Middle frontal gyrus (tissue), 1 donor: ENCODE measurements at regions not wholly inside any gene's neighbourhood (a gene's known extent, or its start where the extent isn't known, plus 50 kb on each side); places are given as distances from the start of the nearest gene placed in this dataset.
"Not testable (repeated sequence)": the region's sequence is repeated elsewhere in the genome, so short reads cannot be mapped to it uniquely, and the experiment has no call there.

ENCODE experiments used
- DNase-seq: peaks from one replicate; pipeline ENCODE4 v3.0.0-alpha.2; 2015; ENCODE audit warnings: low spot score; ENCODE audit errors: extremely low spot score

DNA sequence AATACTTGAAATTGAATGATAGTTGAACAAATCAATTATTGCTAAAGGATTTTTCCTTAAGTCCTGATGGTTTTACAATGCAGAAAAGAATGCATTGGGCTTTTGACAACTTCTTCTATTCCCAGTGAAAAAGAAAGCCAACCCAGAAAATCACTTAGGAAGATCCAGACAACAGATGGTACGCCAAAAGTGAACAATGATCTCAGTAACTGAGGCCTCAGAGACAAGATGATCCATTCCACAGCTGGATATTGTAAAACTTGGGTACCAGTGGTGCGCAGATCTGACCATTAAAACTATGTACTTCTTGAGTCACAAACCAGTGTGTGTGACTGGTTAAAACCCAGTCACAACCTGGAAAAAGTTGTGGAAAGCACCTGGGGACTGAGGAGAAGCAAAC is 173.5 kb downstream of the ETAA1 start:
- DNase-seq = no peak

DNA sequence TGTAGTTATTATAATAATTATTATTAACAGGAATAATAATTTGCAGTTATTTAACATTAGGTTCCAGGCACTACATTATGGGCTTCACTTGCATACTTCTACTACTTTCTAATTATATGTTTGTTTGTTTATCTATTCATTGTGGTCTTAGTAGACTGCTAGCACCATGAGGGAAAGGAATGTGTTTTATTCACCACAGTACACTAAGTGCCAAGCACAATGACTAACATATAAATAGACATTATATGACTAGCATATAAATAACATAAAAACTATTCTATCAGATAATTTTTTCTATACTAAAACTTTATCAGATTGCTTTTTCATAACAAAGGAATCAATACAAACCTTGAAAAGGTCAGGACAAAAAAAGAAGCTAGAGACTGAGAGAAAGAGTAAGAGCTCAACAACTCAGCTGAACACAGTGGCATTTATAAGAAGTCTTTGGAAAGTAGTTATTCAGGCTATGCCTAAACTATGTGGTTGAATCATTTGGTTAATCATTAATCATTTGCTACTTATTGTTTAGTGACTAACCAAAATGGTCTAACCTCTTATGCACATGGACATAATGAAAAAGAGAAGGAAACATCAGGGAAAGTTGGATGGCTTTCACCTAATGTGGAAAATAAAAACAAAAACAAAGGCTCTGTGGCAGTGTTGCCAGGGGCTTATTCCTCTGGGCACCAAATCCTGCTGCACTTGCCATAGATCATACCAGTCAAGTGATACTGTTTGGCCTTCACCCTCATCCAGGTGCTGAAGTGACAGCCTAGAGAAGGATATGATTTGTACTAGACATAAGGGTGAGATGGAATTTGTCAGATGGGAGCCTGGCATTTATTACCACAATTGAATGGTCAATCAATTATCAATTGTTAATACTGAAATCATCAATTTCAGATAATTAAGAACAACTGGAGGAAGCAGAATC is 174.9 kb downstream of the ETAA1 start:
- DNase-seq = no peak

DNA sequence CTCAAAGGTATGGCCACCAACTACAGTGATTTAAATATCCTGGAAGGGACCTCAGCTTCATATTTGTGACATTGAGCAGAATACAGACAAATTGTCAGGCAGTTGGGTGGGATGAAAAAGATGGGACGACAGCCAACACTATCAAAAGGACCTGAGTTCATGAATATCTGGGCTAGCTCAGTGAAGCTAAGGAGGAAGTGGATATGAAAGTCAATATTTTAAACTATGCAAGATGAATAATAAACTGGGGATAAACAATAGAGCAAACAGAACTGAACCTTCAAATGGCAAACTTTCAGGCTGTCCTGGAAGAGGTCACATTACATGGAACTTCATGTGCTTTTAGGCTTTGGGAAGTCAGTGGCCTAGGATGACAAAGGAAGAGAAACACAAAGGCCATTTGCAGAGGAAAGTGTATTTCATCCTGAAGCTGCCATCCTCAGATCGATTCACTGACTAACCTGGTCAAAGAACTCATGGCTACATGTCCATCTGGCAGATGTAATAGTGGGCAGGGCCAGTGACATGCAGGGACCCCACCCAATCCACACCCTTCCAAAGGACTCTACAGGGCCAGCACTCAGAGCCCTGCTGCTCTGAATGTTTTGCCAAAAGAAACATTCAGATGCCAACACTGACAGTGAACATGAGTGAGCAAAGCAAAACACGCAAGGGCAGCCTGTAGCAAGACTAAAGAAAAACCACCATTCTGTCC is 175.7 kb downstream of the ETAA1 start:
- DNase-seq = no peak

DNA sequence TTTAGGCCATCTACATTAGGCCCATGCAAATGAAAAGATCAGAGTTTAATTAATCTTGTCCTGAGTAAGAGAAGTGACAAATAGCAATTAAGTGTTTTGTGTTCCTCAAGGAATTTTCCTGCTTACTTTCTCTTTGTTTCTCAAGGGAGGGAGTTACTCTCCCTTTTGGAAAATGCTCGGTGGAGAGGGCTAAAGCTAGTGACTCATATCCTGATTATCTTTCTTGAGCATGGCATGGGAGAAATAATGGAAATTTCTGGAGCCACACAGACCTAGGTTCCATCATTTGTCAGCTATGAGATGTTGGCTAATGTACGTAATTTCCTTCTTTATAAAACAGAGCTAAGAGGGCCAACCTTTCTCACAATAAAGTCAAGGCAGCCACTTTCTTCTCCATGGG is 177.1 kb downstream of the ETAA1 start:
- DNase-seq = no peak

DNA sequence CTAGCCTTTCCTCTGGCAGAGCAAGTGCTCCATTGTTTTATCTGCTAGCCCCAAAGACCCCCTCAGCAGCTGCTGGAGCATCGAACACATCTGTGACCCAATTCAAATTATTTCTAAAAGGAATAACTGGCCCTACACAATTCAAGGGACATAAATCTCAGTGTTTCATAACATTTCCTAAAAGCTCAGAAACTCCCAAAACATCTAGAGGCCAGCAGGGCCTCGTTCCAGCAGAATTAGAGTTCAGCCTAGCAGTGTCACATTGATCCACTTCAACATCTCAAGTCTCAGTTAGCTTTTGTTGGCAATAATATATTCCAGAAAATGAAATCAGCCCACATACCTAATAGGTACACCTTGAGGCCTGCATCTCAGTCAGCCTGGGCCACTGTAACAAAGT is 179.1 kb downstream of the ETAA1 start:
- DNase-seq = no peak

DNA sequence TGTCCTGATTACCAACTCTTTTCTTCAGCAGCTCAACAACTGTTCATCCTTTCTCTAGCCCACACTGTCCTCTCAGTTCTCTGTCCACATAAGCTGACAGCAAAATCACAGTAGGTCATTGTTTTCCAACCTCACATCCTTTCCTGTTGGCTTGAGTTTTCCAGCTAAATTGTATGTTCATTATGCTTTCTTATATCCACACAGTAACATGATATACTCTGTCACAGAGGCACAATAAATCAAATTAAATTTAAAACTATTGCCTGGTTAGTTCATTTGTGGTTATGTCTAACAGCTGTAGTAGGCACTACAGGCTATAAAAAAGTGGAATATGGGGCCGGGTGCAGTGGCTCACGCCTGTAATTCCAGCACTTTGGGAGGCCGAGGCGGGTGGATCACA is 179.9 kb downstream of the ETAA1 start:
- DNase-seq = no peak

DNA sequence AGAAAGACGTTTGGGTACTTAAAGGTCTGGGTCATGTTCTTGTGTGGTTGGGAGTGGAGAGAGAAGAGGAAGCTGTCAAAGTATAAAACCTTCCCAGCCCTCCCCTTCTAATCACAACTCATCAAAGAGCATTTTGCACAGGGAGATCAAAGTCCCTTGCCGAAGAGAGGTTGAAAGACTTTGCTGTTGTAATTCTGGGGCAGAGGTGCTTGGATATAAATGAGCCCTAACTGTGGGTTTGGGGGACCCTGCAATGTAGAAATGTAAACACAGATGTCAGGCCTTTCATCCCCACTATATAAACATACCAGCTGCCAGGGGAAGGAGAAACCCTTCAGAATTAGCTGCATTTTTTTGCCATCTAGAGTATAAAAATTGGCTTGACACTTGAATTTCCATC is 182.1 kb downstream of the ETAA1 start:
- no peak for DNase-seq

DNA sequence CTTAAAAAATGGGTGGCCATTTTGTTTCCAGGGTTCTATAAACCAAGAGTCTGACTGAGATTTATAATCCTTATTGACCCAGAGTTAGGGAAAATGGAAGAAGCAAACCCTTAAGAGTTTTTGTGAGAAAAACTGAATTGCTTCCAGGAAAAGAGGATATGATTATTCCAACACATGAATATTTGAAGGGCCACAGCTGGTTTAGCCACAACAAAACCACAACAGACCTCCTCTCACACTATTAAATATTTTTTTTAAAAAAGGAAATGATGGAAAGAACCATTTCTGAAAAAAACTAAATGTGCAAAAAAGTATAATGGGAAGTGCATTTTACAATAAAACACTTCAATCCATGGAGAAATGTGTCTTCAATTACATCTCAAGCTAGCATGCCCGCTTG is 182.7 kb downstream of the ETAA1 start:
- no peak for DNase-seq

DNA sequence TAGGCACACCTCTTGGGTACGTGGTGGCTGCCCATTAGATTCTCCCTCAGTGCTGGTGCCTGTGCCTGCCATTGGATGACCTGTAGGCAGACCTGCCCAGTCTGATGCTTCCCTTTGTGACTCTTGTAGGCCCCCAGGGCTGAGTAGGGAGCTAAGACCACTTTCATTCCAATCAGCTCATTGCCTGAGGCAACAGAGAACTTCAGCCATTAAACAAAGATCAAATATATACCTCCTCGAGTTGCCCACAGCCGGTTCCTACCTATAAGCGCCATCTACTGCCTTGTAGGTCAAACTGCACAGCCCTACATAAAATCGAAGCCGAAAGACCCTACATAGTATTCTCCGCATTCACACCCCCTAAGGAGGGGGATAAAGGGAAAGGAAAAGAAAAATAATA is 184.6 kb downstream of the ETAA1 start:
- DNase-seq = no peak

DNA sequence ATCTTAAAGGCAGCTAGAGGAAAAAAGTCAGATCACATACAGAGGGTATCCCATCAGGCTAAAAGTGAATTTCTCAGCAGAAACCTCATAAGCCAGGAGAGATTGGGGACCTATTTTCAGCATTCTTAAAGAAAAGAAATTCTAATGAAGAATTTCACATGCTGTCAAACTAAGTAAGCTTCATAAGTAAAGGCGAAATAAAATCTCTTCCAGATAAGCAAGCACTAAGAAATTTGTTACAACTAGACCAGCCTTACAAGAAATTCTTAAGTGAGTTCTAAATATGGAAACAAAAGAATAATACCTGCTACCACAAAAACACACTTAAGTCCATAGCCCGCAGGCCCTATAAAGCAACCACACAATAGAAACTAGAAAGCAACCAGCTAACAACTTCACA is 186.1 kb downstream of the ETAA1 start:
- no peak for DNase-seq

DNA sequence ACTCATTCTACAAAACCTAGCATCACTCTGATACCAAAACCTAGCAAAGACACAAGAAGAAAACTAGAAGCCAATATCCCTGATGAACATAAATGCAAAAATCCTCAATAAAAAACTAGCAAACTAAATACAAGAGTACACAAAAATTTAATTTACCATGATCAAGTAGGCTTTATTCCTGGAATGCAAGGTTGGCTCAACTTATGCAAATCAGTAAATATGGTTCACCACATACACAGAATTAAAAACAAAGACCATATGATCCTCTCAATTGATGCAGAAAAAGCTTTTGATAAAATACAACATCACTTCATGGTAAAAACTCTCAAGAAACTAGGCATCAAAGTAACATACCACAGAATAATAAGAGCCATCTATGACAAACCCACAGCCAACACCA is 188.3 kb downstream of the ETAA1 start:
- DNase-seq = no peak

DNA sequence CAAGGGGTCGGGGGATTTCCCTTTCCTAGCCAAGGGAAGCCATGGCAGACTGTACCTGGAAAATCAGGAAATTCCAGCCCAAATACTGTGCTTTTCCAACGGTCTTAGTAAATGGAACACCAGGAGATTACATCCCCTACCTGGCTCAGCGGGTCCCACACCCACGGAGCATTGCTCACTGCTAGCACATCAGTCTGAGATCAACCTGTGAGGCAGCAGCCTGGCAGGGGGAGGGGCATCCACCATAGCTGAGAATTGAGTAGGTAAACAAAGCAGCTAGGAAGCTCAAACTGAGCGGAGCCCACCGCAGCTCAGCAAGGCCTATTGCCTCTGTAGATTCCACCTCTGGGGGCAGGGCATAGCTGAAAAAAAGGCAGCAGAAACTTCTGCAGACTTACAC is 192.0 kb downstream of the ETAA1 start:
- DNase-seq = not testable (repeated sequence)

DNA sequence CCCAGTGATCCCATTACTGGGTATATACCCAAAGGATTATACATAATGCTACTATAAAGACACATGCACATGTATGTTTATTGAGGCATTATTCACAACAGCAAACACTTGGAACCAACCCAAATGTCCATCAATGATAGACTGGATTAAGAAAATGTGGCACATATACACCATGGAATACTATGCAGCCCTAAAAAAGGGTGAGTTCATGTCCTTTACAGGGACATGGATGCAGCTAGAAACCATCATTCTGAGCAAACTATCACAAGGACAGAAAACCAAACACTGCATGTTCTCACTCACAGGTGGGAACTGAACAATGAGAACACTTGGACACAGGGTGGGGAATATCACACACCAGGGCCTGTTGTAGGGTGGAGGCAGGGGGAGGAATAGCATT is 197.4 kb downstream of the ETAA1 start:
- not testable (repeated sequence) for DNase-seq

DNA sequence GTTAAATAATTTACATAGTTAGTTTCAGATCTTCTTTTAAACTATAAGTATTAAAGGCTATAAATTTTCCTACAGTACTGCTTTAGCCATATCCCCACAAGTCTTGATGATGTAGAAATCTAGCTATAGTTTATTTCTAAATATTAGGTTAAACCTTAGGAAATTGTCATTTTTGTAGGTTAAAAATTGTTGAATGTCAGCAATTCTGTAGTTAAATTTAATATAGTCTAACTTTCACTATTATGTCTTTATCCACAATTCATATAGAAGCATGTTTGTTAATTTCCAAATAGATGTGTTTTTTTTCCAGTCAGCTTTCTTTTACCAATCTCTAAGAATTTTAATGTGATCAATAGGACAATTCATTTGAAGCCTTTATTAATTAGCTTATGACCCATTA is 199.7 kb downstream of the ETAA1 start:
- DNase-seq = no peak

DNA sequence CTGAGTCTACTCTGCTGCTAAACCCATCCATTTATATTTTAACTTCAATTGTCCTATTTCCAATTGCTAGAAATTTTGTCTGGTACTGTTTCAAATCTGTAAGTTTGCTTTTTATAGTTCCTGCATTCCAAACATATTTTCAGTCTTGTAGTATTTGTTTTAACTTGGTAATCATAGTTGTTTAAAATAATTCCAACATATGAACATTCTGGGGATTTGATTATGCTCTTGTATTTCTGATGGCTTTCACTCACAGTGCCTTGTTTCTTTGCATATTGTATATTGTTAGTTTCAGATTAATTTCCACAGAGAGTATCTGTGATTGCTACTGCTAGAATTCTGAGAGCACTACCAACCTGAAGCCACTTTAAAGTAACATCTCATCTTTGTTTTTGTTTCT is 202.4 kb downstream of the ETAA1 start:
- no peak for DNase-seq

DNA sequence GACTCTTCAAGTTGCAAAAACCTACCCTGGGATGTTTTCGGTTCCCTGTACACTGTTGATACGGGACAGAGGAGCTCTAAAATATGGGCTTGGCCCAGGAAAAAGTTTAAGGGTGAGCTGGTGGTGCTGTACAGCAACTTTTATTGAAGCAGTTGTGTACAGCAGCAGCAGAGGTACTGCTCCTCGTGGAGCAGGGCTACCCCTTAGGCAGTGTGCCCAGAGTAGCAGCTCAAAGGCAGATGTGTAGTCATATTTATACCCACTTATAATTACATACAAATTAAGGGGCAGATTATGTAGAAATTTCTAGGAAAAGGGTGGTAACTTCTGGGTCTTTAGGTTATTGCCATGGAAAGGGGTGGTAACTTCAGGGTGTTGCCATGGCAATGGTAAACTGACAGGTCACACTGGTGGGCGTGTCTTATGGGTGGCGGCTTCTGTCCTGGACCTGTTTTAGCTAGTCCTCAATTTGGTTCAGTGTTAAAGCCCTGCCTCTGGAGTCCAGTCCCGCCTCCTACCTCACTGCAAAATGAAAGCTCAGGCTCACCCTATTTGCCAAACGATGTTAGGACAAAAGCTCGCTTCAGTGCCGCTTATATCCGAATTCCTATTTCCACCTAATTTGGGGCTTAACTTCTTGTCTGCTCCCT is 203.2 kb downstream of the ETAA1 start:
- no peak for DNase-seq

DNA sequence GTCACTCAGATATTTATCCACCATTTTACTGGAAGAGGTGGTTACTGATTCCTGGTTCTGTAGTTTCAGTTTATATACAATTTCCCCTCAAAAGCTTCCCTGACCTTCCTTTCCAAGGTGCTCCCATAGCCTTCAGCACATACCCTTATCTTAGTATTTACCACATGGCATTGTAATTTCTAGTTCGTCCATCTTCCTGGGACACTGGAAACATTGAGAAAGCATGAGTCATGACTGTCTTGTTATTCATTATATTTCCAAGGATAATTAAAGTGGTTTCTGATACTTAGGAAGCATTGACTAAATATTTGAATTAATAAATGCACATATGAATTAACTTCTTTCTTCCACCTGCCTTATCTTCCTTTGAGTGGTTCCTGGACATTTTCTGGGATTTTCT is 203.8 kb downstream of the ETAA1 start:
- DNase-seq = no peak

DNA sequence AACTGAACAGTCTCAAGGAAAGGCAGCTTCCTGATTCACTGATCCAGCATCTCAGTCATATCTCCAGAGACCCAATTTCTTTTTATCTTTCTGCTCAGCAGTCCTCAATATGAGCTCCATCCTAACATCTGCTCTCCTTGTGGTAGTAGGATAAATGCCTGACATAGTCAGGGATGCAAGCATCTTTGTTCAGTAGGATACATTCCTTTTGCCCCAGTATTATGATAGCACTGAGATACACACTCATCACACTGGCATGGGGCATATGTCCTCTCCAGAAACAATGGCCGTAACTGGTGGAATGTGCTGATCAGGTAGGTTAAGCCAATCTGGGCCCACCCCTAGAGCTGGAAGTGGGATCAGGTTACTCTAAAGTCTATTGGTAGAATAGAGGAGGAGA is 207.2 kb downstream of the ETAA1 start:
- DNase-seq = no peak

DNA sequence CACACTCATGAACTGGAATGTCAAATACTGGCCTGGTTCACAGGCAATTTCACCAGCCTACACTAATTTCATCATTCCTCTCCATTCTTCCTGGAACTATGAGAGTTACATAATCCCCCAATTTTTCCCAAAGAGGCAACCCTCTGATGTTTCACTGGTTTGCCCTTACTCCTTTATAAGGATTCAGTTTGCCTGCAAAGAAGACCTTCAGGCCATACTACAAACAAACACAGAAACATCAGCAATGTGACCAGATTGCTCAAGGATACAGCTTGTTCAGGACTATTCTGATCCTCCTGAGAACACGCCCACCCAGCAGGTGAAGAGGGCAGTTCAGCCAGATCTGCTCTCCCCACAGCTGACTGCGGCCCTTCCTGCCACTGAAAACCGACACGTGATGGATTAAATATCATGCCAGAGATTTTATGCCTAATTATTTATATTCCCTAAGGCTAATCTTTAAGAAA is 215.5 kb downstream of the ETAA1 start:
- DNase-seq = no peak

DNA sequence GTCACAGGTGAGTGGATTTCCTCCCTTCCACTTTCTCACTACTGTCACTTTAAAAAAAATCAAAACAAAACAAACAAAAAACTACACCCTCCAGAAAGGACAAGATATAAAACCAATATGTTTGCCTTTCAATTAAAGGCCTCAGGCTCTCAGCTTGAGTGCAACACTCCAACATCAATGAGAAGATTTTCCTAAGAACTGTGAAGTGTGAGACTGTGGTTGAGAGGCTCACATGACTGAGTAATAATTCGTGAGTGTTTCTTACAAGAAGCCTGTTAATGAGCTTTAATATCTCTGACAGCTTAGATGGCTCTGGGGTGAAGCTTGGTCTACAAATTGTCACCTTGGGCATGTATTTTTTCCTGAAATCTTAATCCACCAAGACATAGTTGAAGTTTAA is 216.1 kb downstream of the ETAA1 start:
- no peak for DNase-seq

DNA sequence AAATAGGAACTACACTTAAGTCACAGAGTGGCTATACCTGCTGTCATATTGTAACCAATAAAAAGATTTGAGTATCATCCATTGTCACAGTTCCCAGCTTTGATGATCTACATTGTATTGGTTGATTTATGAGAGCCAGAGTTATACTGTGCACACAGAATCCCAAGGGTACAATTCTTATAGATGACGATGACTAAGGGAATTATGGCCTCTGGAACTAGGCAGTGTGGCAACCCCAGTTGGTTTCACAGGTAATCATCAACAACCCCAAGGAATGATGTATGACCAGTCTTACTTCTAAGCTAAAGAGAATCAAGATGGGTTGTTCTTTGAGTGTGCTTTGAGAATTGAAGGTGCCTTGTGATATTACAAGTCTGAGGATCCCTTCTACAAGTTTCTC is 217.3 kb downstream of the ETAA1 start:
- no peak for DNase-seq

DNA sequence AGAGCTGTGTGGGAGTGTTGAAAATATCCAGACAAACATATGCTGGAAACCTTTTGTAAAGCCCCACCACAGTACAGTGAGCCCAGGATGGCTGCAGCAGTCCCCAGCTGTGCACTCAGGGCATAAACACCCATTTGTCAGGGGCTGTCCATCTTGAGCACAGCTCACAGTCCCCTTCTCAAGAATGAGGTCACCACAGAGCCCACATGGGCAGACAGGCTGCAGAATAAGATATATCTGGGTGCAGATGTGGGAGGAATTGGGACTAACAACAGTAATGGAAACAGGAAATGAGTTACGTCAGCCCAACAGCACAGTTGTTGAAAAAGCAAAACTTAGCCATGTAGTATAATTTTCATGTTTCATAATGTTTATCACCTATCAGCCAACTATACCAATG is 219.6 kb downstream of the ETAA1 start:
- DNase-seq = no peak
